Cardiac septum (tissue), 1 donor: ENCODE measurements at regions not wholly inside any gene's neighbourhood (a gene's known extent, or its start where the extent isn't known, plus 50 kb on each side); places are given as distances from the start of the nearest gene placed in this dataset.
"Not testable (repeated sequence)": the region's sequence is repeated elsewhere in the genome, so short reads cannot be mapped to it uniquely, and the experiment has no call there.

Source experiments
- DNase-seq: peaks from one replicate; pipeline ENCODE4 v3.0.0-alpha.2; 2020; ENCODE audit warnings: low spot score
- intact Hi-C: fragments of 100-400 bp; cut with DNase I; formaldehyde crosslinking; loops from one replicate; pipeline ENCODE4 v1.14.0; 2022
- donor health status: DM: no; HTN: no; CAD: no.

GRCh38 chr2:44051593-44052347 lies 56.0 kb upstream of the LRPPRC start:
- no peak for DNase-seq
- intact Hi-C loops: no loop called here

DNA sequence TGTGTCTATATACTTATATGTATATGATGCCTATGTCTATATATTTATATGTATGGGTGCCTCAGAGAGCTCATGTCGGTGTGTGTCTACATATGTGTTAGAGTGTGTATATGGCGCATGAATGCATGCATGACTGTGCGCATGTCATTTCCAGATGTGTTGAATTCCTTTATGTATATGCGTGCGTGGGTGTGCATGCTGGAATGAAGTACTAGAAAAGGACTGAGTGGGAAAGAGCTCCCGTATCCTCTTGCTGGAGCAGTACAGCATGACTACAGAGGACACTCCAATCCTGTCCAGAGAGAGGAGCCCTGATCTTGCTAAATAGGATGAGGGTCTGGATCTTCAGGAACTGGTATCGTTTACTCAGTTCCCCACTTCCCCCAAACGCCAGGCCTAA lies 56.8 kb upstream of the LRPPRC start:
- intact Hi-C loops: no loop called here
- DNase-seq: no peak

- DNase-seq: no peak
- intact Hi-C loops: no loop called here
Observed at GRCh38 chr2:44053052-44053451, 57.3 kb upstream of the LRPPRC start.

DNA sequence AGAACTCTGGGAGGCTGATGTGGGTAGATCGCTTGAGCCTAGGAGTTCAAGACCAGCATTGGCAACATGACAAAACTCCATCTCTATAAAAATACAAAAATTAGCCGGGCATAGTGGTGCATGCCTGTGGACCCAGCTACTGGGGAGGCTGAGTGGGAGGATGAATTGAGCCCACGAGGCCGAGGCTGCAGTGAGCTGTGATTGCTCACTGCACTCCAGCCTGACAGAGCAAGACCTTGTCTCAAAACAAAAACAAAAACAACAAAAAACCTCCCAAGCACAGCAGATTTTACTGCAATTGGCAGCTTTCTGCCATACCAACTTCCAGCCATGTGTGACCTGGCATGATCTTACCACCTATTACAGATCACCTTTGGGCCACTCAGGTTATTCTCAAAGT lies 57.7 kb upstream of the LRPPRC start:
- intact Hi-C loops: no loop called here

GRCh38 chr2:44055229-44055628 lies 59.4 kb upstream of the LRPPRC start:
- intact Hi-C loops: no loop called here
- no peak for DNase-seq

More for the DNA sequence above, 57.7 kb upstream of the LRPPRC start:
- no peak for DNase-seq

- no peak for DNase-seq
- intact Hi-C loops: no loop called here
Observed at GRCh38 chr2:44055664-44056063, 59.9 kb upstream of the LRPPRC start.

DNA sequence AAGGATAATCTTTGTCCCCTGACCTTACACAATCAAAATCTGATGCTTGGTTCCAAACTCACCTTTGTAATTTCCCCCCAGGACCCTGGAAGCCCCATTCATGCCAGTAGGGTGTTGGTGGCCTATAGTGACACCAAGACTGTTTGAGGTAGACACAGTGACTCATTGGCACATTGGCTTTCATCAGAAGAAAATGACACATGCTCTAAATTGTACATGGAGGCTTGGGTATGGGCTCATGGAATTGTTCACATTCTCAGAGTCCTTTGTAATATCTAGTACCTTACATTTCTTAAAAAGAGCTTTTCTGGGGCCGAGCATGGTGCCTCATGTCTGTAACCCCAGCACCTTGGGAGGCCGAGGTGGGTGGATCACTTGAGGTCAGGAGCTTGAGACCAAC lies 61.2 kb upstream of the LRPPRC start:
- intact Hi-C loops: no loop called here
- DNase-seq: no peak

DNA sequence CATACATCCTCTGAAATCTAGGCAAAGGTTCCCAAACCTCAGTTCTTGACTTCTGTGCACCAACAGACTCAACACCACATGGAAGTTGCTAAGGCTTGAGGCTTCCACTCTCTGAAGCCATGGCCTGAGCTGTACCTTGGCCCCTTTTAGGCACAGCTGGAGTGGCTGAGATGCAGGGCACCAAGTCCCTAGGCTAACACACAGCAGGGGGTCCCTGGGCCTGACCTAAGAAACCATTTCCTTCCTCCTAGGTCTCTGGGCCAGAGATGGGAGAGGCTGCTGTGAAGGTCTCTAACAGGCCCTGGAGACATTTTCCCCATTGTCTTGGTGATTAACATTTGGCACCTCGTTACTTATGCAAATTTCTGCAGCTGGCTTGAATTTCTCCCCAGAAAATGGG lies 64.5 kb upstream of the LRPPRC start:
- intact Hi-C loops, DNase-seq: not testable (repeated sequence)

GRCh38 chr2:44060990-44061389 lies 65.2 kb upstream of the LRPPRC start:
- DNase-seq: no peak
- intact Hi-C loops: no loop called here

DNA sequence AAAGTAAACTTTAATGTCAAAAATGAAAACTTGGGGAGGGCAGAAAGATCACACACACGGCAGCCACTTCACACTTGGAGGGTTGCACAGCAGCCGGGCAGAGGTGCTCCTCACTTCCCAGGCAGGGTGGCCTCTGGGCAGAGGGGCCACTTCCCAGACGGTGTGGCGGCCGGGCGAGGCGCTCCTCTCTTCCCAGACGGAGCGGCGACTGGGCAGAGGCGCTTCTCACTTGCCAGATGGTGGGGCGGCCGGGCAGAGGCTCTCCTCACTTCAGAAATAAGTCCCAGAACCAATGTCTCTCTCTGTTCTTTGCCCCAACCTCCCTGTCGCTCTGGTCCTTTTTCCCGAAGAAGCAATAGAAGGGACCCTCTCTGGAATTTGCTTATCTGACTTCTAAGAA lies 65.7 kb upstream of the LRPPRC start:
- DNase-seq: no peak
- intact Hi-C loops: no loop called here

DNA sequence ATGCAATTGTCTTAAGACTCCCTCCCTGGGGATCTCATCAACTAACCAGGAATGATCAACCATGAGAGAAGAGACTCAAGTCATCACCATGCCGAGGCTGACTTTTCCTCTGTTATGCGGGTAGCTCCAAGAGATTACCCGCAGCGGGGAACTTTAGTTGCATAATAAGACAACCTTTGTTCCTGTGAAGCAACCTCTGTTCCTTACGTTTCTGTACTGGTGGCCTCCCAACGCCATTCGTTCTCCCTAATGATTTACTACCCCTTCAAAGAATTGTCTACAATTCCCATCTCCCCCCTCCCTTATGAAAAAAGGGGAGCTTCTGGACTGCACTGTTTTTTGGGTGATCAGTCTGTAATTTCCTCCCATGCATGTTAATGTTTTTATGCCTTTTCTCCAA lies 66.1 kb upstream of the LRPPRC start:
- DNase-seq: no peak
- intact Hi-C loops: no loop called here

DNA sequence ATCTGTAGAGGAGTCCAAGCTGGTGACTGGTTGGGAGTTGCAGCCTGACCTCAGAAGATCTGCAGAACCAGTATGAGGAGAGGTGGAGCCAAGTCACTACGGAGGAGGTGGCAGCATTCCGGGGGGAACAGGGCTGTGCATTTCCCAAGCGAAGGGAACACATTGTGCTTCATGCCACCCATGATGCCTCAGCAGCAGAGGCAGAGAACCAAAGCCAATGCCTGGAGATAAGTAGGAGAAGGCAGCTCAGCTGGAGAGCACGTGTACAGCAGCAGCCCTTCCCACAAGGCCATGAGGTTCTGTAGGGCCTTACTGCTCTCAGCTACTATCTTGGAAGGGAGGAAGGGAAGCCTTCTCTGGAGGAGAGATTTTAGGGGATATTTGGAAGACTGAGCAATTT lies 67.2 kb upstream of the LRPPRC start:
- intact Hi-C loops: no loop called here
- DNase-seq: no peak

- intact Hi-C loops, DNase-seq: not testable (repeated sequence)
Observed at GRCh38 chr2:44064281-44064680, 68.5 kb upstream of the LRPPRC start.

DNA sequence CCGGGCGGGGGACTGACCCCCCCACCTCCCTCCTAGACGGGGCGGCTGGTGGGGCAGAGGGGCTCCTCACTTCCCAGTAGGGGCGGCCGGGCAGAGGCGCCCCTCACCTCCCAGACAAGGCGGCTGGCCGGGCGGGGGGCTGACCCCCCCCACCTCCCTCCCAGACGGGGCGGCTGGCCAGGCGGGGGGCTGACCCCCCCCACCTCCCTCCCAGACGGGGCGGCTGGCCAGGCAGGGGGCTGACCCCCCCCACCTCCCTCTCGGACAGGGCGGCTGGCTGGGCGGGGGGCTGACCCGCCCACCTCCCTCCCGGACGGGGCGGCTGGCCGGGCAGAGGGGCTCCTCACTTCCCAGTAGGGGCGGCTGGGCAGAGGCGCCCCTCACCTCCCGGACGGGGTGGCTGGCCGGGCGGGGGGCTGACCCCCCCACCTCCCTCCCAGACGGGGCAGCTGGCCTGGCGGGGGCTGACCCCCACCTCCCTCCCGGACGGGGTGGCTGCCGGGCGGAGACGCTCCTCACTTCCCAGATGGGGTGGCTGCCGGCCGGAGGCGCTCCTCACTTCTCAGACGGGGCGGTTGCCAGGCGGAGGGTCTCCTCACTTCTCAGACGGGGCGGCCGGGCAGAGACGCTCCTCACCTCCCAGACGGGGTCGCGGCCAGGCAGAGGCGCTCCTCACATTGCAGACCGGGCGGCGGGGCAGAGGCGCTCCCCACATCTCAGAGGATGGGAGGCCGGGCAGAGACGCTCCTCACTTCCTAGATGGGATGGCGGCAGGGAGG lies 71.4 kb upstream of the LRPPRC start:
- DNase-seq, intact Hi-C loops: not testable (repeated sequence)

DNA sequence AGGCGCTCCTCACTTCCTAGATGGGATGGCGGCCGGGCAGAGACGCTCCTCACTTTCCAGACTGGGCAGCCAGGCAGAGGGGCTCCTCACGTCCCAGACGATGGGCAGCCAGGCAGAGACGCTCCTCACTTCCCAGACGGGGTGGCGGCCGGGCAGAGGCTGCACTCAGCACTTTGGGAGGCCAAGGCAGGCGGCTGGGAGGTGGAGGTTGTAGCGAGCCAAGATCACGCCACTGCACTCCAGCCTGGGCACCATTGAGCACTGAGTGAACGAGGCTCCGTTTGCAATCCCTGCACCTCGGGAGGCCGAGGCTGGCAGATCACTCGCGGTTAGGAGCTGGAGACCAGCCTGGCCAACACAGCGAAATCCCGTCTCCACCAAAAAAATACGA lies 72.0 kb upstream of the LRPPRC start:
- DNase-seq: not testable (repeated sequence)

DNA sequence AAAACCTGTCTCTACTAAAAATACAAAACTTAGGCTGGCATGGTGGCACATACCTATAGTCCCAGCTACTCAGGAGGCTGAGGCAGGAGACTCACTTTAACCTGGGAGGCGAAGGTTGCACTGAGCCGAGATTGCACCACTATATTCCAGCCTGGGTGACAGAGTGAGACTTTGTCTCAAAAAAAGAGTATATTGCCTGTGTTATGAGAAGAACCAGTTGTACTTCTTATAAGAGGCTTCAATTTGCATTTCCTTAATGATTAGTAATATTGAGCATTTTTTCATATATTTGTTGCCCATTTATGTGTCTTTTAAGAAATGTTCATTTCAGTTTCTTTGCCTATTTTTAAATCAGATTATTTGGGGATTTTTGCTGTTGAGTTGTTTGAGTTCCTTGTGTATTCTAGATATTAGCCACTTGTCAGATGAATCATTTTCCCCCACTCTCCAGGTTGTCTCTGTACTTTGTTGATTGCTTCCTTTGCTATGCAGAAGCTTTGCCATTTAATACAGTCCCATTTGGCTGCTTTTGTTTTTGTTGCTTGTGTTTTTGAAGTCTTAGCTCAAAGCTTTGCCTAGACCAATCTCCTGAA lies 75.8 kb upstream of the LRPPRC start:
- no peak for DNase-seq
- intact Hi-C loops: no loop called here

More for the DNA sequence above, 72.0 kb upstream of the LRPPRC start:
- intact Hi-C loops: not testable (repeated sequence)

DNA sequence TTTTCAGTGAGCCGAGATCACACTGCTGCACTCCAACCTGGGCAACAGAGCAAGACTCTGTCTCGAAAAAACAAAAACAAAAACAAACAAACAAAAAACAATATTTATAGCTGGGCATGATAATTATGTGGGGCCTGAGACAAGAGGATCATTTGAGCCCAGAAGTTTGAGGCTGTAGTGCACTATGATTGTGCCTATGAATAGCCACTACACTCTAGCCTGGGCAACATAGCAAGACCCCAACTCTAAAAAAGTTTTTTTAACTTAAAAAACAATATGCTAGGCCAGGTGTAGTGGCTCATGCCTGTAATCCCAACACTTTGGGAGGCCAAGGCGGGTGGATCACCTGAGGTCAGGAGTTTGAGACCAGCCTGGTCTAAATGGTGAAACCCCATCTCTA lies 77.9 kb upstream of the LRPPRC start:
- intact Hi-C loops, DNase-seq: not testable (repeated sequence)

GRCh38 chr2:44074795-44075194 lies 79.0 kb upstream of the LRPPRC start:
- intact Hi-C loops, DNase-seq: not testable (repeated sequence)

DNA sequence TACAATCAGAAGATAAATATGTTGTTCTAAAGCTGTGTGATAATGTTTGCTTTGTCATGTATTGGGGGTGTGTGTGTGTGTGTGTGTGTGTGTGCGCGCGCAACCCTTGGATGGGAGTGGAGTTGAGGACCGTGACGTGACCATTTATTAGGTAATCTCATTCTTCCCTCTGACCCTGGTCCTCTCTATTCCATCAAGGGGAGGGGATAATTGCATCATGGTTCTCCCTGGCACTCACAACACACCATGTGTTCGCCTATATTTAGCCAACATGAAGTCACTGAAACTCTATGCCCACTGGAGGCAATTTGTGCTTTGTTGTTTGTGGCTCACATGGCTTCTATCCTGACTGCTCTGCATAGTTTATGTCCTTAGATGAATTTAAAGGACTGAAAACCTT lies 79.8 kb upstream of the LRPPRC start:
- intact Hi-C loops: no loop called here
- DNase-seq: no peak

DNA sequence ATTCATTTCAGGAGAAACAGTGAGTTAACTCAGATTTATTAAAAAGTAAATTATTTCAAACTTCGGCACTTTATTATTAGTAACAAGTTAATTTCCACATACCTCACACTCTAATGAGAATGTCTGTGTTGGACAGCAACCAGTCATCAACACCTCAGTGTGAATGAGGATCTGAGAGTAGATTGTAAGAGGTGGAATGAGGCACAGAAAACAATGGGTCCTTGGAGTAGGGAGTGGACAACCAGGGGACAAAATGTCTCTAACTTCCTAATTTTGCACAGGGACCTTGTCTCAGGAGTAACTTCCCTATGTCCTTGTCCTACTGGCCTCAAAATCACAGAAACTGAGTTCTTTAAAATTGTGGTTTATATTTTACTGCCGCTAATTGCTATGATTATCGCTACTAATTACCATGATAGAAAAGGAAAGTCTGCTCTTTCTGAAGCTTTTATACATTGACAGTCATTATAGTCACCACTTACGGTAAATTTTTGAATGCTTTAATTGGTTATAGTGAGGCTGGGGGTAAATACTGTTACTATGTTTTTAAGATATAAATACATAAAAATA lies 82.2 kb upstream of the LRPPRC start:
- intact Hi-C loops: no loop called here
- no peak for DNase-seq
